Panc1 (cell line): ENCODE measurements at regions not wholly inside any gene's neighbourhood (a gene's known extent, or its start where the extent isn't known, plus 50 kb on each side); places are given as distances from the start of the nearest gene placed in this dataset.

Source experiments
- CTCF ChIP-seq: fragments of 450-650 bp; IDR thresholded peaks from 2 replicates; pipeline ENCODE4 v1.5.1; 2017; ENCODE audit warnings: mild to moderate bottlenecking
- POLR2AphosphoS5 ChIP-seq: IDR thresholded peaks from 2 replicates; pipeline ENCODE4 v1.6.1; 2012; ENCODE audit warnings: mild to moderate bottlenecking, low read depth, low read length, moderate library complexity
- REST ChIP-seq, 2 experiments: IDR thresholded peaks; 2 replicates each; pipeline ENCODE4 v1.6.1; 2011 to 2012; ENCODE audit warnings: low read depth in 2 of 2, control low read depth in 1 of 2, low read length in 1 of 2, mild to moderate bottlenecking in 1 of 2, moderate library complexity in 1 of 2; ENCODE audit not compliant: insufficient read depth in 1 of 2

GRCh38 chr10:128463991-128464760 lies 338.0 kb upstream of the MKI67 start:
- no peak for TF ChIP-seq CTCF
- no peak for TF ChIP-seq REST (IDR thresholded peaks at IDR 0.05; ENCODE audit: insufficient read depth in 1 of 2, low read depth in 2 of 2, low read length in 1 of 2)
- no peak for TF ChIP-seq POLR2AphosphoS5
